Lower leg skin (tissue), 3 donors: ENCODE measurements at regions not wholly inside any gene's neighbourhood (a gene's known extent, or its start where the extent isn't known, plus 50 kb on each side); places are given as distances from the start of the nearest gene placed in this dataset.

Experiments
- POLR2A ChIP-seq, 2 donors: fragments of 450-650 bp; IDR thresholded peaks; one replicate each; pipeline ENCODE4 v1.6.1; 2016 to 2017; ENCODE audit warnings: antibody characterized with exemption in 2 of 2, mild to moderate bottlenecking in 1 of 2, moderate library complexity in 1 of 2
- TF ChIP-seq, protein P1 (sequence below), 3 donors: fragments of 450-650 bp; IDR thresholded peaks; one replicate each; pipeline ENCODE4 v1.5.1; 2016; ENCODE audit warnings: antibody characterized with exemption in 3 of 3, mild to moderate bottlenecking in 3 of 3, moderate library complexity in 2 of 3

GRCh38 chr6:140370441-140370840 is 996.0 kb upstream of the CITED2 start:
- TF ChIP-seq, protein P1, sequence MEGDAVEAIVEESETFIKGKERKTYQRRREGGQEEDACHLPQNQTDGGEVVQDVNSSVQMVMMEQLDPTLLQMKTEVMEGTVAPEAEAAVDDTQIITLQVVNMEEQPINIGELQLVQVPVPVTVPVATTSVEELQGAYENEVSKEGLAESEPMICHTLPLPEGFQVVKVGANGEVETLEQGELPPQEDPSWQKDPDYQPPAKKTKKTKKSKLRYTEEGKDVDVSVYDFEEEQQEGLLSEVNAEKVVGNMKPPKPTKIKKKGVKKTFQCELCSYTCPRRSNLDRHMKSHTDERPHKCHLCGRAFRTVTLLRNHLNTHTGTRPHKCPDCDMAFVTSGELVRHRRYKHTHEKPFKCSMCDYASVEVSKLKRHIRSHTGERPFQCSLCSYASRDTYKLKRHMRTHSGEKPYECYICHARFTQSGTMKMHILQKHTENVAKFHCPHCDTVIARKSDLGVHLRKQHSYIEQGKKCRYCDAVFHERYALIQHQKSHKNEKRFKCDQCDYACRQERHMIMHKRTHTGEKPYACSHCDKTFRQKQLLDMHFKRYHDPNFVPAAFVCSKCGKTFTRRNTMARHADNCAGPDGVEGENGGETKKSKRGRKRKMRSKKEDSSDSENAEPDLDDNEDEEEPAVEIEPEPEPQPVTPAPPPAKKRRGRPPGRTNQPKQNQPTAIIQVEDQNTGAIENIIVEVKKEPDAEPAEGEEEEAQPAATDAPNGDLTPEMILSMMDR (IDR thresholded peaks at IDR 0.05) = no peak
- no peak for TF ChIP-seq POLR2A (IDR thresholded peaks at IDR 0.05)
